Fibroblast of skin of right biceps (primary cell): ENCODE measurements at regions not wholly inside any gene's neighbourhood (a gene's known extent, or its start where the extent isn't known, plus 50 kb on each side); places are given as distances from the start of the nearest gene placed in this dataset.

ENCODE experiments used
- DNase-seq: peaks from one replicate; pipeline ENCODE4 v3.0.0-alpha.2; 2013

- DNase-seq, result peak; percentile 73
Observed at GRCh38 chr1:96966536-96967138, 245.1 kb downstream of the PTBP2 start.

GRCh38 chr1:96967311-96967710 lies 245.7 kb downstream of the PTBP2 start:
- DNase-seq, result no peak

DNA sequence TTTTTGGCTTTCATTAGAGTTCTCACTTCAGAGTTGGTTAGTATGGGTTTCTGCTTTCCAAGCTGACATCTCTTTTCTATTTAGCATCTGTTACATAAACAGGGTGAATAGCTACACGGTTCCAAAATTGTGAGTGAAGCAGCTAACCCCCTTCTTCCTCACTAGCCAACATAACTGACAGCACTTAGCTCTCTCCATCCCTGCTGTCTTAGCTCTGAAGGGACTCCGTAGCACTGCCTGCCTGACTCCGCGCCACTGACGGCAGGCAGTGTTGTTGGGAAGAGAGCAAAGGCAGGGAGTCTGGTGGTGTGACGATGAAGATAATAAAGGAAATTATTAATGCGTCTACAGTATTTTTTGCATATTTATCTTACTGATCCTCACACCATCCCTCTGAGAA lies 247.0 kb downstream of the PTBP2 start:
- DNase-seq, result no peak

GRCh38 chr1:96968983-96969382 lies 247.4 kb downstream of the PTBP2 start:
- DNase-seq, result peak; percentile 65

DNA sequence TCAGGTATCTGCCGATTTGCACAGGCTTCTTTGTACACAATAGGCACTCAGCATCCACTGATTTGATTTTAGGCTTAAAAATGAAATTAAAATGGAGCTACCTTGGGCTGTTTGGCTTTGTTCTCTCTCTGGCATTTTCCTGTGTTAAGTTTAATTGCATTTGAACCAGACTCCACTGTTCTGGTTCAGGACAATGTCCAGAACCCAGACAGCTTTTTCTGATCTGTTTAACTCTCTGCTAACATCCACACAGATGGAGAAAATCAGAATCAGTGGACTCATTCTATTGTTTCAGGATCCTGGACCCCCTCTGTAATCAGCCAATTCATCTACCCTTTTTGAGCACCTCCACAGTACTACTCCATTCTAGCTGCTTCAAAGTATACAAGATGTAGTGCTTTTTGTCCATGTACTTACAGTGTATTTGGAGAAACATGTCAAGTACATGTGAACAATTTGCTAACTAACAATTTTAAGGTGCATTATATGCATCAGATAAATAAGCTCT lies 248.1 kb downstream of the PTBP2 start:
- no peak for DNase-seq

DNA sequence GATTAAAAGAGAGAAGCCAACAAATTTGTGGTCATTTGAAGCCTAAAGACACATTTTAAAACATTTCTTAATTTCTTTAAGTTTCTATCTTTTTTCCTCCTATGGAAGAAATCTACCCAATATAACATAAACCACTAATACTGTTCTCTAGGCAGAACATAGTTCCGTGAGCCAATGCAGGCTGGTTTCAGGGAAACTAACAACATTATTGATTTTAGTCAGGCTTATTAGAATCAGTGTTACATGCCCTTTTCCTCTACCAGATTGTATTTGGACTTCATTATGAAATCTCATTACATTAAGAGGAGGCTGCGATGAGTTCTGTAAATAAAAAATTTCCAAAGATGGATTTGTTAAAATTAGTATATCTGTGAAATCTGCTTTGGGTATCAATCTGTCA lies 249.9 kb downstream of the PTBP2 start:
- DNase-seq, result no peak

GRCh38 chr1:96971849-96972602 lies 250.4 kb downstream of the PTBP2 start:
- no peak for DNase-seq

GRCh38 chr1:96973605-96974004 lies 252.0 kb downstream of the PTBP2 start:
- peak; percentile 86 for DNase-seq

DNA sequence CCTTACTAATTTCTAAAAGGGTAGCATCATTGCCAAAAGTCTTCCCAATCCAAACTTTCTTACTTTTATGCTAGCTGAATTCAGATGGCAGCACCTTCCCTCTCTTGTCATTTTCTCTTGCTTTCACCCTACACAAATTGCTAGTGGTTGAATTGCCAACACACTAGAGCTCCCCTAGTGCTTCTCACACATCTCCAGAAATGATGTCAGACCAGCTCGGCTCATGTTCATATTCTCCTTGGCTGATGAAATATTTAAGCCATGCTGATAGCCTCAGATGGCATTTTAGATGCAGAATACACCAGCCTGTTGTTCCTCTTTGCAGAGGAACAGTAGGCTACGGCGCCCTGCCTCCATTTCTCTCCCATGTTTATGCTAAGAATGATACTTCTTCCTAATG lies 256.9 kb downstream of the PTBP2 start:
- DNase-seq, result peak; percentile 32

- no peak for DNase-seq
Observed at GRCh38 chr1:96978901-96979300, 257.3 kb downstream of the PTBP2 start.

- DNase-seq, result no peak
Observed at GRCh38 chr1:96979304-96980268, 258.0 kb downstream of the PTBP2 start.

DNA sequence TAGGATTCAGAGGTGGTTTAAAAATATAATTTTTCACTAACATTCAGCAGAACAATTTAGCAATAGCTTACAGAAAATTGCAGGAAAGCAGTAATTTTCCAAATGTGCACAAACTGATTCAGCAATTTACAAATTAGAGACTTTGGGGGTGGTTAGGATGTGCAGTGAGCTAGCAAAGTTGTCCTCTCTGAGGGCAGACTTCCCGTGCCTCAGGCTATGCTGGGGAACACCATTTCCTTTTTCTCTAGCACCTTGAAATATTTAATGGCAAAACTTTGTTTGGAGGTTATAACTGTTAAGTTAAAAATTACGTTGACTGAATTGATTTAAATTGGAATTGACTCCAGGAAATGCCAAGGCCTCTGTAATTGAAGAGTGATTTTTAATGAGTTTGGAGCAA lies 258.9 kb downstream of the PTBP2 start:
- DNase-seq, result no peak

DNA sequence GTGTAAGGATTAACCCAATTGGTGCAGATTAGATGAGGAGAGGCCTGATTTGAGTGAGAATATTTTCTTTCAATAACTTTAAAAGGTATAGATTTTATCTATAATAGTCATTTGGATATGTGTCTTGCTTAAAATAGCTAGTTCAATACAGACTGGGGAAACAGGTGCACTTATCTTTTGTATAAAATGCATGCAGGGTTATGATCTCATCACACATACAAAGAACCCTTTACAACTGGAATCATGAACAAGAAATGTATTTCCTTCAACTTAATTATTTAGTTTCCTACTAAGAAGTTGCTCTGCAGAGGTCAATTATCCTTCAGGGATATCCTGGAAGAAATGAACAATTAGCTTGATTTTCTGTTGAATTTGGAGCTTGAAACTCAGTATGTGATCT lies 259.6 kb downstream of the PTBP2 start:
- DNase-seq, result no peak

DNA sequence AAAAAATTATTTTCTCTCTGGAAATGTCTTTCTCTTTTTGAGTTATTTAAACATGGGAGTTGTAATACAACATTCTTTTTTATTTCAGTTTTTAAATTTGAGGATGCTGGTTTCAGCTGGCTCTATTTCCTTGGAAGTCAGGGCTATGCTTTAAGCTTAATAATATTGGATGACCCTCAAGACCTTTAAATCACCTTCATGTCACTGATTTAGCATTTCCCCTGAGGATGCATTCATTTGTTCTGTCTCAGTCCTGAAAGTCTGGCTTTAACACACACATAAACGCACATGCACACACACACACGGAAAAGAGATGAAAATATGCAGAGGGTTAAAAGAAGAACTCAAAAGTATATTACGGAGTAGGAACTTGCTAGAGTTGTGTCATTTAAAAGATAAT lies 260.5 kb downstream of the PTBP2 start:
- DNase-seq, result no peak

DNA sequence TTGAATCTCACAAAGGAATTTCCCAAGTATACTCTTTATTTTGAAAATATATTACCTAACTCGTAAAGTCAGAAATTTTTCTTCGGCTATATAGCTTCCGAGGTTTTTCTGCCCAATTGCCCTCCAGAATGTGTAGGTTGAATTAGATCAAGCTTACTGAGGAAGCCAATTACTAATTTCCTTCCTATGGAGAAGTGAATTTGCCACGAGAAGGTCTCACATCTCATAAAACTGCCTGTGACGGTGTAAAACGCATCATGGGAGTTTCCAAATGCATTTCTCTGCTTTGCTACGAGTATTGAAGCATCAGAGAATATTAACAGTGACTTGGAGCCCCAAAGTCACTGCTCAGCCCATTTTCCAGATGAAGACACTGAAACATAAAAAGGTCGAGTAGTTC lies 262.3 kb downstream of the PTBP2 start:
- no peak for DNase-seq

DNA sequence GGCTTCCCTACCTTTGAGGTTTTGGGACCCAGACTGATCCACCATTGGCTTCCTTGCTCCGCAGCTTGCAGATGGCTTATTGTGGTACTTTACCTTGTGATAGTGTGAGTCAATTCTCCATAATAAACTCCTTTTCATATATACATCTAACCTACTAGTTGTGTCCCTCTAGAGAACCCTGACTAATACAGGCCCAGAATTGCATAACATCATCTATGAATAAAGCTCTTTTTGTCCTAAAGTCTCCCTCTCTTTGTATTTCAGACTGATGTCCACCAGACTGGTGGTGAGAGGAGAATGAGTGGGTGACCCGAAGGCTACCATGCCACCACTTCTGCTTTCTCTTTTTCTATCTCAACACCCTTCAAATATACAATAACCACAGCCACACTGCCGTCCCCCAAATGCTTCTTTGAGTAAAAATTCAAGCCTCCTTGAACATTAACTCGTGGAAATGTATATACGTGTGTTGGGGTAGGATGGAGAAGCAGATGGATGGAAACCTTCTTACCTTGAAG lies 265.7 kb downstream of the PTBP2 start:
- no peak for DNase-seq

- no peak for DNase-seq
Observed at GRCh38 chr1:96989302-96989701, 267.7 kb downstream of the PTBP2 start.

GRCh38 chr1:96990136-96990535 lies 268.6 kb downstream of the PTBP2 start:
- DNase-seq, result no peak

DNA sequence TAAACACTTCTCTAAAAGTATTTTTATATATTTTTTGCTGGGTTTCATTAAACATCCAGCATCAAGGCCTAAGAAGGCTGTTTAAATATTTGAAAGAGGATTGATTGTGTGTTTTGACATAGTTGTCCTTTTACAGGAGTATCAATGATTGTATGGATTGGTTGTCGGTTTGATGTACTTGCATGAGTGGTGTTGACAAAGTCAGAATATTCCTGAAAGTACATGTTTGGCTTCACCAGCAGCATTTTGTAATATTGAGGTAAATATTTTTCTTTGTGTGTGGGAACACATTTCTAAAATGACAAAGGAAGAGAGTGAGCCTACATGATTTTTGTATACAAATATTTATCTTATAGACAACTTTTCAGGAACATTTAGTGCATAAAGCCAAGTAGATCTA lies 269.7 kb downstream of the PTBP2 start:
- DNase-seq, result no peak

DNA sequence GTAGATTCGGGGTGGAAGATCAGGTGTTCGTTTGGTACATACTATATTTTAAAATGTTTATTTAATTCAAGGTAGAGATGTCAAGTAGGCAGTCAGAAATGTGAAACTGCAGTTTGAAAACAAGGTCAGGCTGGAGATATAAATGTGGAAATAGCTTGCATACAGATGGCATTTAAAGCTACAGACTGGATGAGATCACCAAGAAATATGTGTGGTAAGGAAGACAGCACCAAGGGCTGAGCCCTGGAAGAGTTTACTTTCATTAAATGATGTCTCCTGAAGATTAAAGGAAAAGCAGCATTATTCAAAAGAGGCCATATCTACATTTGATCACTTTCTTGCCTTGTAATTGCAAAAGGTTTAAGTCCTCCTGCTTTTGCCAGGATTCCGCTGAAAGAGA lies 271.3 kb downstream of the PTBP2 start:
- DNase-seq, result peak; percentile 60

DNA sequence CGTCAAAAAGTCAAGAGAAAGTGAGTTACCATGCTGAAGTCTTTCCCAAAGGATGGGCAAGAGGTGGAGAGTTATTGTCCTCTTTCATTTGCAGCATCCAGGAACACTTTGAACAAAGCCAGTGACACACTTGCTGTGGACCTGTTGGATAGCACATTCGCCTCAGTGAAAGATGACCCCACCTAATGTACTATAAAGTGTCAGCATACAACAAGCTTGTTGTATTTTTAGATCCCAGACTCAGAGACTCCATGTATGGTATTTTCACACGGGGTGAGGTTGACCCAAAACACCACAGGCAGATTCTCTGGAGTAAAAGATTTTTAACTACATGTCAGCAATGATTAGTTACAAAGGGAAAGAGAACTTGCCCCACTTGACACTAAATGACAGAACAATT lies 273.8 kb downstream of the PTBP2 start:
- peak; percentile 42 for DNase-seq

DNA sequence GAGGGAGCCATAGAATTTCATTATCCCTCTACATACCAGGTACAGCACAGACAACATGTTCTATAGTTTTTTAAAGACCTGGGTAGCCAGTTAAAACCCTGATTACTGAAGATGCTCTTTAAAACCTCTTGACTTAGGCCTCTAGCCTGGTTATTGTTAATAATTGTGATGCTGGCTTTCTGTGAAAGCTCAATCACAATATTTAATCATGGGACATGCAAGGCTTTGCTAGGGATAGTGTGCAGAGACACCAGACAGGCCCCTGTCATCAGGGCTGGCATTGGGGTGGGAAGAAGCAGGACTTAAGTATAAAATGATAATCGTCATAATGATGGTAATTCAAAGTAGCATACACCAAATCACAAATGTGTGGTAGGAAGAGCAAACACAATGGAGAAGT lies 274.4 kb downstream of the PTBP2 start:
- DNase-seq, result no peak

- DNase-seq, result no peak
Observed at GRCh38 chr1:96997717-96998116, 276.1 kb downstream of the PTBP2 start.
